Endodermal cell (in vitro differentiated cells): ENCODE measurements at regions not wholly inside any gene's neighbourhood (a gene's known extent, or its start where the extent isn't known, plus 50 kb on each side); places are given as distances from the start of the nearest gene placed in this dataset.

Source experiments
- DNase-seq: peaks from one replicate; pipeline ENCODE4 v3.0.0-alpha.2; 2017
- H3K27ac ChIP-seq: 2 replicates; pipeline ENCODE4 v1.5.1; 2013; ENCODE audit warnings: mild to moderate bottlenecking, low read depth, low read length, moderate library complexity
- H3K27me3 ChIP-seq: 2 replicates; pipeline ENCODE4 v1.6.1; 2013; ENCODE audit warnings: mild to moderate bottlenecking, low read length, moderate library complexity; ENCODE audit not compliant: insufficient read depth, control insufficient read depth, poor library complexity, severe bottlenecking
- H3K36me3 ChIP-seq: 2 replicates; pipeline ENCODE4 v1.7.0; 2013; ENCODE audit warnings: mild to moderate bottlenecking, low read length, moderate library complexity; ENCODE audit not compliant: control insufficient read depth, insufficient read depth
- H3K4me1 ChIP-seq: one replicate; pipeline ENCODE4 v1.7.0; 2013; ENCODE audit warnings: low read length; ENCODE audit not compliant: control insufficient read depth, insufficient read depth
- H3K4me3 ChIP-seq: 2 replicates; pipeline ENCODE4 v1.5.1; 2013; ENCODE audit warnings: mild to moderate bottlenecking, low read length, moderate library complexity
- H3K9ac ChIP-seq: 2 replicates; pipeline ENCODE4 v1.6.1; 2013; ENCODE audit warnings: mild to moderate bottlenecking, low read length, moderate library complexity; ENCODE audit not compliant: poor library complexity, severe bottlenecking; ENCODE audit errors: extremely low read depth
- H3K9me3 ChIP-seq: 2 replicates; pipeline ENCODE4 v1.6.1; 2013; ENCODE audit warnings: mild to moderate bottlenecking, low read length, moderate library complexity; ENCODE audit not compliant: control insufficient read depth
- H3K27ac Mint-ChIP-seq: 2 replicates; pipeline ENCODE4 v1.8.0; 2020; ENCODE audit warnings: mixed read lengths
- H3K27me3 Mint-ChIP-seq: 2 replicates; pipeline ENCODE4 v1.8.0; 2021; ENCODE audit warnings: mild to moderate bottlenecking, mixed read lengths; ENCODE audit not compliant: insufficient read depth
- H3K36me3 Mint-ChIP-seq: 2 replicates; pipeline ENCODE4 v1.8.0; 2020; ENCODE audit warnings: low read depth, mixed read lengths
- H3K4me1 Mint-ChIP-seq: 2 replicates; pipeline ENCODE4 v1.8.0; 2020; ENCODE audit warnings: mixed read lengths
- H3K4me3 Mint-ChIP-seq: 2 replicates; pipeline ENCODE4 v1.8.0; 2020; ENCODE audit warnings: mild to moderate bottlenecking, moderate library complexity, mixed read lengths
- H3K9me3 Mint-ChIP-seq: 2 replicates; pipeline ENCODE4 v1.8.0; 2020; ENCODE audit warnings: mild to moderate bottlenecking, mixed read lengths
- WGBS, 2 experiments: methylation state at CpG; one replicate each; pipeline versions ENCODE4 v1.1.5 to v1.1.7; 2013; ENCODE audit warnings: missing lambda C conversion rate in 2 of 2, mixed read lengths in 1 of 2; ENCODE audit not compliant: insufficient coverage in 1 of 2, insufficient read length in 1 of 2; 5-methylcytosine and 5-hydroxymethylcytosine counted together
- TF ChIP-seq, protein P1 (sequence below): fragments of 200-600 bp; sonication (generic); conservative IDR thresholded peaks from 2 replicates; pipeline ENCODE4 v1.5.0; 2021; ENCODE audit warnings: antibody characterized with exemption, mild to moderate bottlenecking

- H3K36me3 Mint-ChIP-seq = no peaks in the 10 kb centered on the region
- no peaks in the 10 kb centered on the region for H3K27me3 ChIP-seq
- TF ChIP-seq, protein P1, sequence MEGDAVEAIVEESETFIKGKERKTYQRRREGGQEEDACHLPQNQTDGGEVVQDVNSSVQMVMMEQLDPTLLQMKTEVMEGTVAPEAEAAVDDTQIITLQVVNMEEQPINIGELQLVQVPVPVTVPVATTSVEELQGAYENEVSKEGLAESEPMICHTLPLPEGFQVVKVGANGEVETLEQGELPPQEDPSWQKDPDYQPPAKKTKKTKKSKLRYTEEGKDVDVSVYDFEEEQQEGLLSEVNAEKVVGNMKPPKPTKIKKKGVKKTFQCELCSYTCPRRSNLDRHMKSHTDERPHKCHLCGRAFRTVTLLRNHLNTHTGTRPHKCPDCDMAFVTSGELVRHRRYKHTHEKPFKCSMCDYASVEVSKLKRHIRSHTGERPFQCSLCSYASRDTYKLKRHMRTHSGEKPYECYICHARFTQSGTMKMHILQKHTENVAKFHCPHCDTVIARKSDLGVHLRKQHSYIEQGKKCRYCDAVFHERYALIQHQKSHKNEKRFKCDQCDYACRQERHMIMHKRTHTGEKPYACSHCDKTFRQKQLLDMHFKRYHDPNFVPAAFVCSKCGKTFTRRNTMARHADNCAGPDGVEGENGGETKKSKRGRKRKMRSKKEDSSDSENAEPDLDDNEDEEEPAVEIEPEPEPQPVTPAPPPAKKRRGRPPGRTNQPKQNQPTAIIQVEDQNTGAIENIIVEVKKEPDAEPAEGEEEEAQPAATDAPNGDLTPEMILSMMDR = no peak
- no peak overlapping the region for H3K27ac ChIP-seq
- peaks cover 6% of the 10 kb centered on the region for H3K9me3 Mint-ChIP-seq
- H3K4me3 Mint-ChIP-seq = no peak overlapping the region
- no peak for DNase-seq
- H3K27me3 Mint-ChIP-seq = peaks cover 1% of the 10 kb centered on the region
- H3K9ac ChIP-seq = no peak overlapping the region
- H3K4me3 ChIP-seq = no peak overlapping the region
- H3K36me3 ChIP-seq = no peaks in the 10 kb centered on the region
- WGBS, 2 experiments = 85% methylated on average over 4 of the region's 4 CpGs; no CpG with 5 or more reads in 1 of the 2 experiments
- H3K27ac Mint-ChIP-seq = no peak overlapping the region
- H3K4me1 ChIP-seq = no peaks in the 10 kb centered on the region
- no peaks in the 10 kb centered on the region for H3K9me3 ChIP-seq
- no peaks in the 10 kb centered on the region for H3K4me1 Mint-ChIP-seq
These were observed 141.2 kb upstream of the KLF6 start for GRCh38 chr10:3926258-3926657.

DNA sequence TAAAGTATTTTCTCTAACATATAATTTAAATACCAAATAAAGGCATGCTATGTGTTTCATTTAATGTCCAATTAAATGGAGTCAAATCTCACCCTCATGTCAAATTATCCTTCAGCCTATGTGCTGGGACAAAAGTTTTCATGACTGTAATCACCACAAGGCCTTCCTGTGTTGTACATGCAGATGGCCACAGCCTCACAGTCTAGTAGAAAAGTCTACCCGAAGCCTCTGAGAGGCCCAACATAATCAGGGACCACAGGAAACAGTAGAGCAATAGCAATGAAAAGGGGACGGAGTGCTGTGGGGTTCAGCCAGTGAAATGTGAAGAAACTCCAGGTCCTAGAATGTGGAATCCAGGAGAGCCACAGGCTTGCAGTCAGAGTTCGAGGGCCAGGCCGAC is 140.2 kb upstream of the KLF6 start:
- H3K4me1 Mint-ChIP-seq = no peaks in the 10 kb centered on the region
- H3K36me3 Mint-ChIP-seq = no peaks in the 10 kb centered on the region
- Histone ChIP-seq H3K27ac (no peak overlapping the region), H3K9me3 (no peaks in the 10 kb centered on the region), H3K36me3 (no peaks in the 10 kb centered on the region), H3K27me3 (no peaks in the 10 kb centered on the region), H3K9ac (no peak overlapping the region), H3K4me1 (no peaks in the 10 kb centered on the region), H3K4me3 (no peak overlapping the region)
- H3K27me3 Mint-ChIP-seq = peaks cover 1% of the 10 kb centered on the region
- 94 to 100% methylated on average over 1 to 4 of the region's 4 CpGs for WGBS, 2 experiments
- TF ChIP-seq, protein P1 = no peak
- H3K9me3 Mint-ChIP-seq = peaks cover 6% of the 10 kb centered on the region
- H3K27ac Mint-ChIP-seq = no peak overlapping the region
- DNase-seq = no peak
- no peak overlapping the region for H3K4me3 Mint-ChIP-seq

DNA sequence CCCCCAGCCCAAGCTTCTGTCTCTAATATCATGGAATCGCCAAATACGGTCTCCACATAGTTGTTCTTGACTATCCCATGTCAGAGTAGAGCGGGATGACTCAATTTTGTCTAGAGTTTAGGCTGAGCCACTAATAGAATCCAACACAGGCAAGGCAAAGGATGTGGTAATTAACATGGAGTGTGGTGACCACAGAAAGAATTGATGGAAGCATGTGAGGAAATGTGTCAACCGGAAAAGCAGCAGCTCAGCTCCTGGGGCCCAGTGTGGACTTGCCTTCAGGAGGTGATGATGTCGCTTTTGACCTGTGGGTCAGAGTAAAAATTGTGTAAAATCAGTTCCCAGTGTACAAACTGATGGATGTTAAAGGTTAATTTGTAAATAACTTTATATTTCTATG is 139.3 kb upstream of the KLF6 start:
- no peak for DNase-seq
- Histone ChIP-seq H3K27me3 (no peaks in the 10 kb centered on the region), H3K9me3 (no peaks in the 10 kb centered on the region), H3K9ac (no peak overlapping the region), H3K4me1 (peaks cover 4% of the 10 kb centered on the region), H3K36me3 (no peaks in the 10 kb centered on the region), H3K27ac (no peak overlapping the region), H3K4me3 (no peak overlapping the region)
- TF ChIP-seq, protein P1 = no peak
- Mint-ChIP-seq H3K4me3 (no peak overlapping the region), H3K4me1 (peaks cover 7% of the 10 kb centered on the region), H3K36me3 (no peaks in the 10 kb centered on the region), H3K9me3 (peaks cover 6% of the 10 kb centered on the region), H3K27me3 (peaks cover 1% of the 10 kb centered on the region), H3K27ac (no peak overlapping the region)
- WGBS, 2 experiments = 77 to 96% methylated on average over 3 to 5 of the region's 5 CpGs
